Ovary (tissue), 7 donors: ENCODE measurements at regions not wholly inside any gene's neighbourhood (a gene's known extent, or its start where the extent isn't known, plus 50 kb on each side); places are given as distances from the start of the nearest gene placed in this dataset.

Experiments
- DNase-seq, 5 donors: peaks; one replicate each; pipeline ENCODE4 v3.0.0-alpha.2; 2019 to 2020
- H3K27ac ChIP-seq, 2 donors: fragments of 200-600 bp; one replicate each; pipeline versions ENCODE4 v1.5.1 to v1.8.0; 2019 to 2022
- H3K27me3 ChIP-seq: fragments of 200-600 bp; one replicate; pipeline ENCODE4 v1.8.0; 2022
- H3K36me3 ChIP-seq: fragments of 200-600 bp; sonication (generic); one replicate; pipeline ENCODE4 v1.5.1; 2019
- H3K4me1 ChIP-seq: one replicate; pipeline ENCODE4 v1.8.1; 2013; ENCODE audit warnings: mild to moderate bottlenecking, moderate library complexity; ENCODE audit not compliant: insufficient read depth
- H3K4me3 ChIP-seq: fragments of 200-600 bp; sonication (generic); one replicate; pipeline ENCODE4 v1.5.1; 2017
- H3K9me3 ChIP-seq, 2 donors: fragments of 200-600 bp in 1 of 2; sonication (generic) in 1 of 2; one replicate each; pipeline versions ENCODE4 v1.5.1 to v1.8.1; 2013 to 2019; ENCODE audit warnings: mild to moderate bottlenecking in 1 of 2, moderate library complexity in 1 of 2
- CTCF ChIP-seq, 3 donors: fragments of 450-650 bp in 2 of 3; fragments of 200-600 bp in 1 of 3; IDR thresholded peaks; one replicate each; pipeline versions ENCODE4 v1.5.1 to v1.8.0; 2016 to 2022; ENCODE audit warnings: antibody characterized with exemption in 3 of 3, mild to moderate bottlenecking in 1 of 3
- EP300 ChIP-seq: sonication (generic); formaldehyde crosslinking; IDR thresholded peaks from one replicate; pipeline ENCODE4 v1.6.1; 2017; ENCODE audit warnings: antibody characterized with exemption
- POLR2A ChIP-seq: fragments of 450-650 bp; IDR thresholded peaks from one replicate; pipeline ENCODE4 v1.6.1; 2017; ENCODE audit warnings: antibody characterized with exemption, mild to moderate bottlenecking, moderate library complexity
- WGBS, 3 donors: extraction: QIAGEN DNeasy Blood & Tissue Kit in 1 of 3; methylation state at CpG; one replicate each; pipeline versions ENCODE4 v1.1.5 to v1.1.7; 2013 to 2017; 5-methylcytosine and 5-hydroxymethylcytosine counted together
- intact Hi-C, 4 donors: fragments of 100-400 bp; cut with DNase I; formaldehyde crosslinking; loops; one replicate each; pipeline versions ENCODE4 v1.11.0 to v1.15.1; 2022 to 2023
- donor health status: DM: no; HTN: no; CAD: no; lungs with moderate emphysema.
- donor health status: DM: no; HTN: no; CAD: no.
- donor health status: Bipolar disorder and iron deficiency.
- donor health status: DM: no; HTN: no; CAD: no.
- donor health status: DM: yes; HTN: yes; CAD: no.

- 86 to 90% (median 89%) methylated on average over 5 of the region's 5 CpGs for WGBS, 3 donors
- Histone ChIP-seq H3K36me3 (no peaks in the 10 kb centered on the region), H3K4me1 (no peaks in the 10 kb centered on the region), H3K4me3 (no peak overlapping the region), H3K27me3 (no peaks in the 10 kb centered on the region), H3K9me3 (no peaks in the 10 kb centered on the region), H3K27ac (no peak overlapping the region)
- TF ChIP-seq POLR2A, result no peak
- TF ChIP-seq CTCF (IDR thresholded peaks at IDR 0.05), result no peak
- no peak for TF ChIP-seq EP300
- no peak for DNase-seq
- intact Hi-C loops, result no loop called here
These were observed 751.7 kb upstream of the WWC1 start for GRCh38 chr5:167539747-167540146.

- DNase-seq, result no peak
- H3K4me1 ChIP-seq, result no peaks in the 10 kb centered on the region
- intact Hi-C loops, result no loop called here
- no peaks in the 10 kb centered on the region for H3K9me3 ChIP-seq
- no peaks in the 10 kb centered on the region for H3K36me3 ChIP-seq
- 94 to 96% (median 94%) methylated on average over 4 of the region's 4 CpGs for WGBS, 3 donors
- no peak overlapping the region for H3K4me3 ChIP-seq
- H3K27me3 ChIP-seq, result no peaks in the 10 kb centered on the region
- H3K27ac ChIP-seq, result no peak overlapping the region
- TF ChIP-seq POLR2A (no peak), EP300 (no peak), CTCF (IDR thresholded peaks at IDR 0.05) (no peak)
These were observed 745.2 kb upstream of the WWC1 start for GRCh38 chr5:167546270-167546669.

GRCh38 chr5:167552356-167552755 is 739.1 kb upstream of the WWC1 start:
- H3K27me3 ChIP-seq, result no peaks in the 10 kb centered on the region
- 92 to 95% (median 95%) methylated on average over 5 of the region's 5 CpGs for WGBS, 3 donors
- H3K9me3 ChIP-seq, result no peaks in the 10 kb centered on the region
- intact Hi-C loops, result loop anchor here in 1 of 4 donors (1.0 kb wide), 1 partner anchor 15 kb away; no protein-coding TSS in a partner anchor
- no peaks in the 10 kb centered on the region for H3K4me1 ChIP-seq
- H3K36me3 ChIP-seq, result no peaks in the 10 kb centered on the region
- DNase-seq, result no peak
- no peak overlapping the region for H3K27ac ChIP-seq
- no peak overlapping the region for H3K4me3 ChIP-seq
- TF ChIP-seq POLR2A (no peak), CTCF (IDR thresholded peaks at IDR 0.05) (no peak), EP300 (no peak)

GRCh38 chr5:167553511-167553910 is 737.9 kb upstream of the WWC1 start:
- intact Hi-C loops, result no loop called here
- Histone ChIP-seq H3K27me3 (no peaks in the 10 kb centered on the region), H3K4me1 (no peaks in the 10 kb centered on the region), H3K27ac (no peak overlapping the region), H3K36me3 (no peaks in the 10 kb centered on the region), H3K4me3 (no peak overlapping the region), H3K9me3 (no peaks in the 10 kb centered on the region)
- TF ChIP-seq CTCF (IDR thresholded peaks at IDR 0.05) (no peak), EP300 (no peak), POLR2A (no peak)
- 92 to 94% (median 93%) methylated on average over 2 of the region's 2 CpGs for WGBS, 3 donors
- no peak for DNase-seq
